HG02642 (cell line): ENCODE measurements at regions not wholly inside any gene's neighbourhood (a gene's known extent, or its start where the extent isn't known, plus 50 kb on each side); places are given as distances from the start of the nearest gene placed in this dataset.
"Not testable (repeated sequence)": the region's sequence is repeated elsewhere in the genome, so short reads cannot be mapped to it uniquely, and the experiment has no call there.

ENCODE experiments used
- ATAC-seq: cut with Tn5 transposase; IDR thresholded peaks from one replicate; pipeline ENCODE4 v1.9.1; 2021; ENCODE audit warnings: mild to moderate bottlenecking; ENCODE audit not compliant: unreplicated experiment, poor library complexity

GRCh38 chr15:100764778-100765466 is 114.7 kb upstream of the ALDH1A3 start:
- no peak for ATAC-seq

DNA sequence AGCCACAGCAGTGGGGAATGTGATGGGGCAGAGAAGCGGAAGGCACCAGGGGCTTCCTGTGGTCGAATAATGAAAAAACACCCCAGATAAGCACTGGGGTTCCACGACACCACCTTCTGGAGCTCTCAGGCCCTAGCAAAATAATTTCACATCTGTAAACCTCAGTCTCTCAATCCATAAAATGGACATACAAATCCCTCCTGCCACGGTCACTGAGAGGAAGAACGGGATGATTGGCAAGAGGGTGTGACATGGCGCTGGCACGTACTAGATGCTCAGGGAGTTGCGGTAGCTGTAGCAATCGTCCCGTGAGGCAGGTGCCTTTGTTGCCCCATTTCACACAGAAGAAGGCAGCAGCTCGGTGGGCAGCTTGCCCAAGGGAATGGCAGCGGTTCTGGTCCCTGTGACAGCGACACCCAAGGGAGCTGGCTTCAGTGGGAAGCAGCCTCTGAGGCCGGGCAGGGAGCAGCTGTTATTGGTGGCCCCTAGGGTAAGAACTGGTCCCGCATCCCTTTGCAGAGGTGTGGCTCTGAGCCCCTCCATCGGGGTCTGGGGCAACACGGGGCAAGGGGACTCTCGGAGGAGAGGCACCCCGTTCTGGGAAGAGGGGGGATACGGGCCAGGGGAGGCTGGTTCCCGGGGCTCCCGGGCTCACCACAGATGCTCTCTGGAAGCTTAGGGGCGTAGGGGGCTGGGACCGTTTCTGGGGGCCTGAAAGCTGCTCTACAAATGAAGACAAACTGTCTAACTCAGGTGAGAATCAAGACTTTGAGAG is 114.0 kb upstream of the ALDH1A3 start:
- no peak for ATAC-seq

- no peak for ATAC-seq
These were observed 113.2 kb upstream of the ALDH1A3 start for GRCh38 chr15:100766243-100767000.

DNA sequence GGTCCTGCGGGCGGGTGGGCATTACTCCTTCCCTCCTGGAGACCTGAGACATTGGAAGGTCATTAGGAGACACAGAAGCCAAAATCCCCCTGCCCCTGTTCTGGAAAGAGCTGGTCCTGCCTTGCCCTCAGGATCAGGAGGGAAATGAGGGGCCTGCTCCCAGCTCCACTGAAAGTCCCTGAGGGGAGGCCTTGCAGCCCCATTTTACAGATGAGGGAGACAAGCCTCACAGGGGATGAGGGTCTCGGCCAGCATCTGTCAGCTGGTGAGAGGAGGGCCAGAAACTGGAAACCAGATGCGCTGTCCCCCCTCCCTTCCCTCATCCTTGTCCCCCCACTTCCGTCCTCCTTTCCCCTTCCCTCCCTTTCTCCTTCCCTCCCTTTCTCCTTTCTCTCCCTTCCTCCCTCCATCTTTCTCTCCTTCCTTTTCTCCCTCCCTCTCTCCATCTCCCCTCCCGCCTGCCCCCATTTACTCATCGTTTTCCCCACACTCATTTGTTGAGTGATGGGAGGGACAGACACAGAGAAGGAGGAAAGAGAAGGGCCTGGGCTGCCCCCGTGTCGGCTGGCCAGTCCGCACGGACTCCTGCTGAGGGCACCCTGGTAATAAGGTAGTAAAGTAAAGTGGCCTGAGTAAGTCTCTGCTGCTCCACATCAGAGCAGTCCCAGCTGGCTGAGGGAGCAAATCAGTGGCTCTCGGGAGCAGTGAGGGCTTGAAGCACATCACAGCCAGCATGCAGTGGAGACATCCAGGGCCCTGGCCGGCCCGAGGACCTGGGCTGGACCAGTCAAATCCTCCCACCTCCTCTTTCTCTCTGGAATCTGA is 112.4 kb upstream of the ALDH1A3 start:
- ATAC-seq, result no peak

GRCh38 chr15:100768501-100768931 is 111.1 kb upstream of the ALDH1A3 start:
- no peak for ATAC-seq

DNA sequence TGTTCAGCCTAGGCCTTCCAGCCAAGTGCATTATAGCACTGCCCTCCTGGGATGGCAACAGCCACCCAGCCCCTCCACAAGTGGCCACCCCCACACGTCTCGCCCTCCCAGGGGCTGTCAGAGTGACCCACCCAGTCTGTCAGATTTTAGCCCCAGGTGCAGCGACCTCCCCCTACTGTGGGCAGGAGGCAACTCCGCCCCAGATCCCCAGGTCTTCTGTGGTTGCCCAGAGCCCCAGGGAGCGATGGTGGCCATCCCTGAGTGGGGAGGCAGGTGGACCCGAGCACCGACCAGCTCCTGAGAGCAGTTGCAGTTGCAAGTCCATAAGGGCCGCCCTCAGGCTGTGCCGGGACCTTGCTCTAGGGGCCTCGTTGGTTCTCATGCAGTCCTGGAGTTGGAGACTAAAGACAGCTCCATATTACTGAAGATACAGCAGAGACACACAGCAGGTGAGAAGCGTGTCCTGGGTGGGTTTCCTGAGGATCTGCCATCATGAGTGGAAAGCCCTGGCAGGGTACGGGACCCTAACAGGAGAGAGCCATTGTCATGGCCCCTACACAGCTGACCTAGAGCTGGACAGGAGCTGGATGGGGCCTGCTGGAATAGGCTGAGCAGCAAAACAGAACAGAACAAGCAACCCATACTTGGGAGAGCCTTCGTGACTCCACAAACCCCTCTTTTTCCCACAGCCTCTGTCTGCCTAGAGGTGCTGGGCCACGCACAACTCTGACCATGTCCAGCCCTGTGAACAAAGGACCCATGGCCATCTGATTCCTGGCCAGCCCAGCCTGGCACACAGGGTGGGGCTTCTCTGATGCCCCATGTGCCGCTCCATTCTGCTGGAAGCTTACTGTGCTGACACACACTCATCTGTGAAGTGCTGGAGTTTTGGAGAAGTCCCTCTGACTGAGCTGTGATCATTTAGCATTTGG is 110.3 kb upstream of the ALDH1A3 start:
- ATAC-seq, result no peak

GRCh38 chr15:100769975-100770340 is 109.7 kb upstream of the ALDH1A3 start:
- ATAC-seq, result no peak

DNA sequence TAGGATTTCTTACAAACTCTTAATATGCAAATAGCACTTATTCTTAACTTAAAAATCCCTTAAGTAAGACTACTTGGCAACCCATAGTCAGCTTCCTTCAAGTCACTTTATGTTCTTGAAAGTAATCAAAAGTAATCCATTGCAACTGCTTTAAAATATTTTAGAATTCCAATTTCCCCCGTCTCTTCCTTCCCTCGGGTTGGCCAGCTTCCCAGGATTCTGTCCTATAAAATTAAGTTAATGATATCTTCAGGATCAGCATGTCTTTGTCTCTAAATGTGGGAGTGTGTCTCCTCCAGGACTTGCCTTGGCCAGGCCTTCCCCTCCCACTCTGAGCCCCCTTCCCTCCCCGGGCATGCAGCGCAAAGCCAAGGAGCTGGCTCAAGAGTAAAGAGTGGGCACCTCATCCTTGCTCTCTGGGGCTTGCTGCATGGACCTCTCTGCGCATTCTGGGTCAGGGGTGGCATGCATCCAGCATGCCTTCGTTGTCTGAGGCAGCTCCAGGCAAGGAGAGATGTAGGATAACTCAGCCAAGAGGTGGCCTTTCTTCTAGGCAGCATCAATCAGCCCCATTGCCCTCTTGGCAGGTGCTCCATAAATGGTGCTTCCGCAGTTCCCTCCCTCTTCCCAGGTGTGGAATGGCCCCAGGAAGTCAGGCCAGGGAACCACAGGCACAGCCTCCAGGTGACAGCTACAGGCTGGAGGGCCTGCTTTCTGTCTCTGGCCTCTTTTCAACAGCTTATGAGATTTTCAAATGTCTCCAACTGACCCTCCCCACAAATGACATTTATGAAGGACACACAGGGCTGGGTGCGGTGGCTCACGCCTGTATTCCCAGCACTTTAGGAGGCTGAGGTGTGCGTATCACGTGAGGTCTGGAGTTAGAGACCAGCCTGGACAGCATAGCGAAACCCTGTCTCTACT is 108.7 kb upstream of the ALDH1A3 start:
- no peak for ATAC-seq

DNA sequence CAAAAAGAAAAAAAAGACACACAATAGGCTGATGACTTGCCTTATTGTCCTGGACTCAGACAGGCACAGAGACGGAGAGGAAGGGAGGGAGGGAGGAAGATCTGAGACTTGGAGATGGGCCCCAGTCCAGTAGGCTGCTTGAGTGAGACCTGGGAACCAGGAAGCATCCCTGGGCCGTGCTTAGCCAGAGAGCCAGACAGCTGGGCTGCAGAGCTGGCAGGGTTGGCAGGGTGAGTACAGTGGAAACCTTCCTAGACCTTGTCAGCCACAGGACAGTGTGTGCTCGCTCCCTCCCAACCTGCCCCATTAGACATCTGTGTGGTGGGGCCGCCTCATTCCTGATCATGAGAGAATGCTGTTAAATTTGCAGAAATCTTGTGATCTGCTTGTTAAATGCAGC is 107.9 kb upstream of the ALDH1A3 start:
- no peak for ATAC-seq

- no peak for ATAC-seq
These were observed 107.2 kb upstream of the ALDH1A3 start for GRCh38 chr15:100772478-100772877.

GRCh38 chr15:100772892-100773520 is 106.6 kb upstream of the ALDH1A3 start:
- no peak for ATAC-seq

DNA sequence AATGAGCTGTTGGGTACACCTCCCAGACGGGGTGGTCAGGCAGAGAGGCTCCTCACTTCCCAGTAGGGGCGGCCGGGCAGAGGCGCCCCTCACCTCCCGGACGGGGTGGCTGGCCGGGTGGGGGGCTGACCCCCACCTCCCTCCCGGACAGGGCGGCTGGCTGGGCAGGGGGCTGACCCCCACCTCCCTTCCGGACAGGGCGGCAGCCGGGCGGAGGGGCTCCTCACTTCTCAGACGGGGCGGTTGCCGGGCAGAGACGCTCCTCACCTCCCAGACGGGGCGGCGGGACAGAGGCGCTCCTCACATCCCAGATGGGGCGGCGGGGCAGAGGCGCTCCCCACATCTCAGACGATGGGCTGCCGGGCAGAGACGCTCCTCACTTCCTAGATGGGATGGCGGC is 105.6 kb upstream of the ALDH1A3 start:
- not testable (repeated sequence) for ATAC-seq

DNA sequence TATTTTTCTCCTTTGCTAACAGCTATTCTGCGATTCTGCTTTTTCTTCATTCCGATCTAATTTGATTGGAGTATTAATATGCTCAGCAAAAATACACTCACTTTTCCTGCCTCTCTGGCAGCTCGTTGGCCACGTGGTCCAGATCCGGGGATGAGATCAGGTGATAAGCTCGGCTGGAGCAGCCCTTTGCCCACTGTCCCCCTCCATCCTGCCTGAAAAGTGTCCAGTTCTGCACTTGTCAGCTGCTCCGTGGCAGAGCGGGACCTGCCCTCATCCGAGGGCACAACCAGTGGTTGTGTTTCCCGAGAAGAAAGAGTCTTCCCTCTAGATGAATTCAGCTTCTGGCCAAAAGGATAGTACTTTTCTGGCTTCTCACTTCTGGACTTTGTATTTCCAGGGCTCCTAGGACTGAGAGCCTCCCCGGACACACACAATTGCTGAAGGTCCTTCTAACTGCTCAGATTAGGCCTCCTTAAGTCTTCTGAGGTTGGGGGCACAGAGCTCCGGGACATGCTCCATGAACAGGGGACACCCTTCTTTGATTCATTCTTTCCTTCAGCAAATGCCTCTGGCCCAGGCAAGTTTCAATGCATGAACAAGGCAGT is 103.9 kb upstream of the ALDH1A3 start:
- no peak for ATAC-seq

- no peak for ATAC-seq
These were observed 101.8 kb upstream of the ALDH1A3 start for GRCh38 chr15:100777821-100778220.

GRCh38 chr15:100778831-100779288 is 100.8 kb upstream of the ALDH1A3 start:
- ATAC-seq, result no peak

DNA sequence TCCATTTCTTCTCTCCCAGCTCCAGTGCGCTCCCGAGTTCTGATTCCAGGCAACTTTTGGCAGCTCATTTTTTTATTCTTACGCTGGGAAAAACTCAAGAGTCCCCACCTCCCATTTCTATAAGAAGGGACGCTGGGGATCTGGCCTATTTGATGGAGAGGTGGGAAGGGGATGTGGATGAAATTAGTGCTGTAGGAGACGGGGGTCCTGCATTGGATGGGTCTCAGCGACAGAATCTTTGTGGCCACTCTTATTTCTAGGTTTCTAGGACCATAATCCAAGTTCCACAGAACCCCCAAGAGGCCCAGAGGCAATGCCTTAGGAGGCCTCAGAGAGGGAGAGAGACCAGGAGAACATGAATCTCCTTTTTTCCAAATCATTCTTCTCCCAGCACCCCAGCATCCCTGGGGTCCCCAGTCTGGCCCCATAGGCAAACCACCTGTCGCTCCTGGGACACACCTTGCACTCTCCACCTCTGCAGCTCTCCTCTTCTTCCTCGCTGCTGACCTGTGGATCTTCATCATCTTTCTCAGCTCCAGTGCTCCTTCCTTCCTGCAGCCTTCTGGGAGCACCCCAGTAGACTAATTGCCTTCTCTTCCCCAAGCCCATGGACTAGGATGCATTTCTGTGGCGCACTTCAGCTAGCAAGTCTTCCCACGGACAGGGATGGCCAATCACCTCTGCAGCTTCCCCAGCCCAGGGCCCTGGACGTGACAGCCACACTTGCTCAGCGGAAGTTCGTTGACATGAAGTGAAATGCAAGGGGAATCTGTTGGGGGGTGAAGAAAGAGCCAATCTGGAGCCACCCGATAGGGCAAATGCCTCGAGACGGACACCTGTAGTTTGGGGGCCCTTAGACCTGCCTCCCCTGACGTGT is 100.1 kb upstream of the ALDH1A3 start:
- no peak for ATAC-seq
